IPS-18a (cell line): ENCODE measurements at regions not wholly inside any gene's neighbourhood (a gene's known extent, or its start where the extent isn't known, plus 50 kb on each side); places are given as distances from the start of the nearest gene placed in this dataset.

Source experiments
- H3K27ac ChIP-seq: one replicate; pipeline ENCODE4 v1.5.1; 2013; ENCODE audit warnings: low read length
- H3K27me3 ChIP-seq: one replicate; pipeline ENCODE4 v1.6.1; 2013; ENCODE audit warnings: mild to moderate bottlenecking, low read length; ENCODE audit not compliant: control insufficient read depth, insufficient read depth
- H3K36me3 ChIP-seq: one replicate; pipeline ENCODE4 v1.6.1; 2013; ENCODE audit warnings: low read depth, low read length; ENCODE audit not compliant: control insufficient read depth
- H3K4me1 ChIP-seq: one replicate; pipeline ENCODE4 v1.6.1; 2013; ENCODE audit warnings: low read depth, low read length; ENCODE audit not compliant: control insufficient read depth
- H3K4me3 ChIP-seq: one replicate; pipeline ENCODE4 v1.5.1; 2013; ENCODE audit warnings: low read length
- H3K9ac ChIP-seq: one replicate; pipeline ENCODE4 v1.6.1; 2013; ENCODE audit warnings: mild to moderate bottlenecking, low read length, moderate library complexity
- H3K9me3 ChIP-seq: one replicate; pipeline ENCODE4 v1.6.1; 2013; ENCODE audit warnings: low read depth, low read length; ENCODE audit not compliant: control insufficient read depth

DNA sequence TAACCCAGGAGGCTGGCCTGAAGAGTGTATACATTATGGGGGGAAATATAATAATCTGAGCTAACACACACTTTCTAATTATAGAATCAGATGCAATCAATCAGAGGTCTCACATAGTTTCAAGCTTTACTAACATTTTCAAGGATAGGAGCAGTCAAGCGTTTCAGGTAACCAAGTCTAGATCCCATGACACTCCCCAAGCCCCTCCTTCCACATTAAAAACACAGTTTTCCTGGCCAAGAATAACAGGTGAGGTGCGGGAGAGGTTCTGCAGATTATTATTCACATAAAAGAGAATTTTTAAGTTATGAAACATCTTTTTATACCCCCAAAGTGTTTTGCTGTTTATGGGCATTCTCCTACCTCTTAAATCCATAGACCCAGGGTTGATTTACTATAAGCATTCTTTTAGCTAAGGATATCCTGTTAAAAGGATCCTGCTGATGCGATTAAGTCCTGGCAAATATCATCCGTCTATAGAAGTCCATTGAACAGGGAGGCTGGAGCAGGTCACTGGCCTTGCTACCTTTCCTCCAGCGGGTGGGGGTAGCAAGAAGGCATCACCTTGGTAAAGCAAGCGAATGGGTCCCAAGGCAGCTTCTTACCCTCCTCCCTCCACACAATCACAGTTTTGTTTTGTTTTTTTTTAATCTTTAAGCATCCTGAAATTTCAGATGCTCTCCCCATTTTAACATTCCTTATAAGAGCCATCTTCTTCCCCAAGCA lies 104.7 kb upstream of the GPM6A start:
- no peaks in the 10 kb centered on the region for H3K9me3 ChIP-seq
- H3K4me1 ChIP-seq: peaks cover 12% of the 10 kb centered on the region
- no peak overlapping the region for H3K9ac ChIP-seq
- H3K27ac ChIP-seq: no peak overlapping the region
- no peak overlapping the region for H3K4me3 ChIP-seq
- H3K27me3 ChIP-seq: no peaks in the 10 kb centered on the region
- no peaks in the 10 kb centered on the region for H3K36me3 ChIP-seq

- no peak overlapping the region for H3K4me3 ChIP-seq
- no peak overlapping the region for H3K27ac ChIP-seq
- H3K27me3 ChIP-seq: no peaks in the 10 kb centered on the region
- no peaks in the 10 kb centered on the region for H3K36me3 ChIP-seq
- no peaks in the 10 kb centered on the region for H3K4me1 ChIP-seq
- H3K9ac ChIP-seq: no peak overlapping the region
- H3K9me3 ChIP-seq: no peaks in the 10 kb centered on the region
Observed at GRCh38 chr4:175927121-175927520, 115.1 kb upstream of the GPM6A start.

DNA sequence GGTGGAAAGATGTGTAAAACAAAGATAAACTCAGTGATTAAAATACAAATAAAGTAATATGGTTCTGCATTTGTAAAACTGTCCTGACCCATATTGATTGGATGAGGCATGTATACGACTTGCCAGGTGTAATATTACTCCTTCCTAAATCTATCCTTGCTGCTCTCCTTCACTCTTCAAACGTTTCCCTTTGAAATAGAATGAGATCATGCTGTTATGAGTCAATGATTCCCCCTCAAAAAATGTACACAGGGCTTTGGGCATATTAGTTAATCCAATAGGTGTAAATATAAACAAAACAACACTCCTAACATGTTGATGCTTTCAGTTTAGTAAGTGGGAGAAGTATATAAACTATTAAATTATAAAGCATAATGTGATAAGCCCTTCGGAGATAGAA lies 117.4 kb upstream of the GPM6A start:
- no peaks in the 10 kb centered on the region for H3K9me3 ChIP-seq
- H3K27me3 ChIP-seq: no peaks in the 10 kb centered on the region
- H3K9ac ChIP-seq: no peak overlapping the region
- no peak overlapping the region for H3K27ac ChIP-seq
- no peaks in the 10 kb centered on the region for H3K36me3 ChIP-seq
- no peak overlapping the region for H3K4me3 ChIP-seq
- H3K4me1 ChIP-seq: no peaks in the 10 kb centered on the region

DNA sequence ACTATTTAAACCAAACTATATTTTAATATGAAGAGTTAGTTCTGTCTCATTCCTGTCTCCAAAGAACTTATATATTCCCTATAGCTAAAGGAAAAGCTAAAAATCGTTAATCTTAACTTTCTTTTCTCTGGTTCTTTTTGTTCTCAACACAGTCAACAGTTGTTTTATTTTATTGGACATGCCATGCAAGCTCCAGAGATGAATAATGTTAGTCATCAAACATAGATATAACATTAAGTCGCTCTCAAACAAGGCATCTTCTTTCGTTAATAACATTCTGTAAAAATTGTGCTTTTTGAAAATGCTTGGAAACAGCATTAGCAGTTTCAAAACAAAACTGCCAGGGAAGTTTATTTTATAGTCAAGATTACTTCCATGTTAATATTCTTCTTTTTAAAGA lies 117.9 kb upstream of the GPM6A start:
- H3K4me3 ChIP-seq: no peak overlapping the region
- H3K9ac ChIP-seq: no peak overlapping the region

DNA sequence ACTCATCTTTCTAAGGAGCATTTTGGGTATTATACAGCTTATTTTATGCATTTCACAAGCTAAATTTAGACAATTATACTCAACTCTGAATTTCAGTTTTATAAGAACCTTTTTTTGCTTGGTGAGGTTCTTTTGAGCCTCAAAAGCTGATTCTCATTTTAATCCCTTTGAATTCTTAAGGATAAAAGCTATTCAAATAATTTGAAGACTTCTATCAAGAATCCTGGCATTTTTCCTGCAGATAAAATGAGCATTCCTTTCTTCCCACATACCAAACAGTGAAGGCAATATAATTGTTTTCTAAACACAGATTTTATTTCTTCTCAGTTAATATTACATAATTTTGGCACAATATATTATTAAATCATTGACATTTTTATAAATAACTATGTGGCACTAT lies 118.4 kb upstream of the GPM6A start:
- H3K4me1 ChIP-seq: no peaks in the 10 kb centered on the region
- H3K27ac ChIP-seq: no peak overlapping the region
- no peaks in the 10 kb centered on the region for H3K27me3 ChIP-seq
- no peaks in the 10 kb centered on the region for H3K9me3 ChIP-seq
- H3K4me3 ChIP-seq: no peak overlapping the region
- no peaks in the 10 kb centered on the region for H3K36me3 ChIP-seq
- no peak overlapping the region for H3K9ac ChIP-seq

More for the DNA sequence above, 117.9 kb upstream of the GPM6A start:
- Histone ChIP-seq H3K27ac (no peak overlapping the region), H3K27me3 (no peaks in the 10 kb centered on the region), H3K9me3 (no peaks in the 10 kb centered on the region), H3K36me3 (no peaks in the 10 kb centered on the region), H3K4me1 (no peaks in the 10 kb centered on the region)

GRCh38 chr4:175932116-175932515 lies 120.1 kb upstream of the GPM6A start:
- Histone ChIP-seq H3K4me3 (no peak overlapping the region), H3K9ac (no peak overlapping the region)

GRCh38 chr4:175934506-175934905 lies 122.4 kb upstream of the GPM6A start:
- no peaks in the 10 kb centered on the region for H3K27me3 ChIP-seq

More at GRCh38 chr4:175932116-175932515, 120.1 kb upstream of the GPM6A start:
- no peaks in the 10 kb centered on the region for H3K27me3 ChIP-seq
- no peaks in the 10 kb centered on the region for H3K4me1 ChIP-seq
- no peaks in the 10 kb centered on the region for H3K9me3 ChIP-seq
- H3K27ac ChIP-seq: no peak overlapping the region
- no peaks in the 10 kb centered on the region for H3K36me3 ChIP-seq

GRCh38 chr4:175935016-175935661 lies 123.1 kb upstream of the GPM6A start:
- Histone ChIP-seq H3K36me3 (no peaks in the 10 kb centered on the region), H3K27ac (no peak overlapping the region), H3K9me3 (no peaks in the 10 kb centered on the region), H3K9ac (no peak overlapping the region), H3K4me1 (no peaks in the 10 kb centered on the region), H3K27me3 (no peaks in the 10 kb centered on the region), H3K4me3 (no peak overlapping the region)

More at GRCh38 chr4:175934506-175934905, 122.4 kb upstream of the GPM6A start:
- no peak overlapping the region for H3K27ac ChIP-seq
- no peaks in the 10 kb centered on the region for H3K9me3 ChIP-seq
- H3K4me1 ChIP-seq: no peaks in the 10 kb centered on the region
- H3K4me3 ChIP-seq: no peak overlapping the region
- H3K9ac ChIP-seq: no peak overlapping the region
- H3K36me3 ChIP-seq: no peaks in the 10 kb centered on the region

GRCh38 chr4:175944126-175944910 lies 121.3 kb upstream of the WDR17 start:
- H3K36me3 ChIP-seq: no peaks in the 10 kb centered on the region
- no peak overlapping the region for H3K27ac ChIP-seq
- H3K4me3 ChIP-seq: no peak overlapping the region
- H3K9ac ChIP-seq: no peak overlapping the region
- no peaks in the 10 kb centered on the region for H3K9me3 ChIP-seq
- H3K4me1 ChIP-seq: no peaks in the 10 kb centered on the region
- no peaks in the 10 kb centered on the region for H3K27me3 ChIP-seq

DNA sequence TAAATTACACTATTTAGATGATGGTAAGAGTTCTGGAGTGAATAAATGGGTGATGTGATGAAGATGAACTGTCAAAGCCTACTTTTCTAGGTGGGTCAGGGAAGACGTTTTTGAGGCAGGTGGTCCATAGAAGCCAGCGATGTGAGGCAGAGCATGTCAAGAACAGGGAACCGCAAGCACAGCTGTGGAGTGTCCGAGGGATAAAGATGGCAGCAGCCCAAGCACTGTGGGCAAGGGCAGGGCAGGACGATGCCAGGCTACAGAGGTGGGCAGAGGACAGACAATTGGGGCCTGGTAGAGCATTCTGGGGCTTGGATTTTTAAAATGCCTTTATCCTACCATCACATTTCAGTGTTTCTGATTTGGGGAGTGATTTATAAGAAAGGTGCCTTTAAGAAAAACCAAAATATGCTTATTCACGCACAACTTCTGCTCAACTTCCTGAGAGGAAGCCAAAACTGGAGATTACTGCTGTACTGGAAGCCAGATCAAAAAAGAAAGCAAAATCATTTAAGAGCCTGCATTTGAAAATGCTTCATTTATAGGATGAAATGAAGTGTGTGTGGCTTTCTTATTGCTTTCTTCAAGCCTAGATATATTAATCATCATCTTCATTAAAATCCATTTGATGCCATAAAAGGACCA lies 119.0 kb upstream of the WDR17 start:
- Histone ChIP-seq H3K4me1 (no peaks in the 10 kb centered on the region), H3K9ac (no peak overlapping the region), H3K27me3 (no peaks in the 10 kb centered on the region), H3K4me3 (no peak overlapping the region), H3K9me3 (no peaks in the 10 kb centered on the region), H3K27ac (no peak overlapping the region), H3K36me3 (no peaks in the 10 kb centered on the region)

GRCh38 chr4:175947117-175947722 lies 118.4 kb upstream of the WDR17 start:
- no peaks in the 10 kb centered on the region for H3K36me3 ChIP-seq
- no peaks in the 10 kb centered on the region for H3K9me3 ChIP-seq
- H3K27ac ChIP-seq: no peak overlapping the region
- H3K9ac ChIP-seq: no peak overlapping the region
- no peaks in the 10 kb centered on the region for H3K4me1 ChIP-seq
- H3K27me3 ChIP-seq: no peaks in the 10 kb centered on the region
- no peak overlapping the region for H3K4me3 ChIP-seq
